ENCODE measurements at regions not wholly inside any gene's neighbourhood (a gene's known extent, or its start where the extent isn't known, plus 50 kb on each side); places are given as distances from the start of the nearest gene placed in this dataset.

GRCh38 chr4:151599863-151600262, 160.9 kb downstream of the GATB start:
- WGBS, 2 donors (ENCODE audit: extremely low coverage in 2 of 2, insufficient read length in 2 of 2, insufficient replicate concordance in 1 of 2), result no CpG with 5 or more reads among the region's 2 CpGs

GRCh38 chr4:151600432-151600831, 160.4 kb downstream of the GATB start:
- no peaks in the 10 kb centered on the region for H3K9me3 ChIP-seq (replicated peaks in 1 of 2; ENCODE audit: control insufficient read depth in 2 of 2, insufficient read depth in 1 of 2, low read depth in 1 of 2, low read length in 2 of 2)
- H3K4me1 ChIP-seq (ENCODE audit: control insufficient read depth in 2 of 2, insufficient read depth in 1 of 2, low read depth in 1 of 2, low read length in 2 of 2), result no peaks in the 10 kb centered on the region
- H2BK120ac ChIP-seq (ENCODE audit: low read depth, low read length), result no peak overlapping the region
- no peak overlapping the region for H3K4me2 ChIP-seq (ENCODE audit: insufficient read depth, low read length, poor library complexity, severe bottlenecking)
- H3K14ac ChIP-seq (ENCODE audit: low read length), result no peak overlapping the region
- H4K91ac ChIP-seq (ENCODE audit: low read depth, low read length, poor library complexity), result no peak overlapping the region
- H2BK15ac ChIP-seq (ENCODE audit: low read length), result no peak overlapping the region
- H3K23ac ChIP-seq (ENCODE audit: low read depth, low read length, poor library complexity), result no peak overlapping the region
- no peaks in the 10 kb centered on the region for H3K36me3 ChIP-seq (replicated peaks in 1 of 2; ENCODE audit: control insufficient read depth in 2 of 2, insufficient read depth in 2 of 2, low read length in 2 of 2)
- no peak overlapping the region for H3K4ac ChIP-seq (ENCODE audit: low read length)
- H3K18ac ChIP-seq (ENCODE audit: low read length), result no peak overlapping the region
- no peak overlapping the region for H4K8ac ChIP-seq (ENCODE audit: low read depth, low read length)
- no peak for DNase-seq (ENCODE audit: low spot score)
- H2BK12ac ChIP-seq (ENCODE audit: low read length), result no peak overlapping the region
- H3K4me3 ChIP-seq (ENCODE audit: low read length in 2 of 2), result no peak overlapping the region
- no peak overlapping the region for H2BK5ac ChIP-seq (ENCODE audit: low read length)
- no peak overlapping the region for H3K9ac ChIP-seq (ENCODE audit: low read depth, low read length, poor library complexity)
- peaks cover 0 to 2% (median 0%) of the 10 kb centered on the region in 3 experiments for H3K27me3 ChIP-seq (ENCODE audit: control insufficient read depth in 3 of 3, insufficient read depth in 3 of 3, low read depth in 1 of 3, low read length in 3 of 3)
- no peaks in the 10 kb centered on the region for H3K79me1 ChIP-seq (ENCODE audit: low read depth, low read length)
- H2AFZ ChIP-seq (ENCODE audit: low read length), result no peak overlapping the region
- no peak overlapping the region for H2AK5ac ChIP-seq (ENCODE audit: low read depth, low read length)
- H3K27ac ChIP-seq (replicated peaks; ENCODE audit: low read length), result no peak overlapping the region
- WGBS, 2 donors (ENCODE audit: extremely low coverage in 2 of 2, insufficient read length in 2 of 2, insufficient replicate concordance in 1 of 2), result no CpG with 5 or more reads among the region's 3 CpGs

More at GRCh38 chr4:151599863-151600262, 160.9 kb downstream of the GATB start:
- no peak overlapping the region for H3K4me3 ChIP-seq (ENCODE audit: low read length in 2 of 2)
- H4K8ac ChIP-seq (ENCODE audit: low read depth, low read length), result no peak overlapping the region
- DNase-seq (ENCODE audit: low spot score), result no peak
- no peak overlapping the region for H2BK15ac ChIP-seq (ENCODE audit: low read length)
- H3K4me2 ChIP-seq (ENCODE audit: insufficient read depth, low read length, poor library complexity, severe bottlenecking), result no peak overlapping the region
- H3K4me1 ChIP-seq (ENCODE audit: control insufficient read depth in 2 of 2, insufficient read depth in 1 of 2, low read depth in 1 of 2, low read length in 2 of 2), result no peaks in the 10 kb centered on the region
- H2BK120ac ChIP-seq (ENCODE audit: low read depth, low read length), result no peak overlapping the region
- H3K14ac ChIP-seq (ENCODE audit: low read length), result no peak overlapping the region
- H2BK5ac ChIP-seq (ENCODE audit: low read length), result no peak overlapping the region
- H3K18ac ChIP-seq (ENCODE audit: low read length), result no peak overlapping the region
- no peak overlapping the region for H4K91ac ChIP-seq (ENCODE audit: low read depth, low read length, poor library complexity)
- H3K4ac ChIP-seq (ENCODE audit: low read length), result no peak overlapping the region
- no peaks in the 10 kb centered on the region for H3K79me1 ChIP-seq (ENCODE audit: low read depth, low read length)
- peaks cover 0 to 2% (median 0%) of the 10 kb centered on the region in 3 experiments for H3K27me3 ChIP-seq (ENCODE audit: control insufficient read depth in 3 of 3, insufficient read depth in 3 of 3, low read depth in 1 of 3, low read length in 3 of 3)
- H3K23ac ChIP-seq (ENCODE audit: low read depth, low read length, poor library complexity), result no peak overlapping the region
- H3K36me3 ChIP-seq (replicated peaks in 1 of 2; ENCODE audit: control insufficient read depth in 2 of 2, insufficient read depth in 2 of 2, low read length in 2 of 2), result no peaks in the 10 kb centered on the region
- H3K9me3 ChIP-seq (replicated peaks in 1 of 2; ENCODE audit: control insufficient read depth in 2 of 2, insufficient read depth in 1 of 2, low read depth in 1 of 2, low read length in 2 of 2), result no peaks in the 10 kb centered on the region
- no peak overlapping the region for H2AK5ac ChIP-seq (ENCODE audit: low read depth, low read length)
- no peak overlapping the region for H3K27ac ChIP-seq (replicated peaks; ENCODE audit: low read length)
- no peak overlapping the region for H2BK12ac ChIP-seq (ENCODE audit: low read length)
- H3K9ac ChIP-seq (ENCODE audit: low read depth, low read length, poor library complexity), result no peak overlapping the region
- no peak overlapping the region for H2AFZ ChIP-seq (ENCODE audit: low read length)

DNA sequence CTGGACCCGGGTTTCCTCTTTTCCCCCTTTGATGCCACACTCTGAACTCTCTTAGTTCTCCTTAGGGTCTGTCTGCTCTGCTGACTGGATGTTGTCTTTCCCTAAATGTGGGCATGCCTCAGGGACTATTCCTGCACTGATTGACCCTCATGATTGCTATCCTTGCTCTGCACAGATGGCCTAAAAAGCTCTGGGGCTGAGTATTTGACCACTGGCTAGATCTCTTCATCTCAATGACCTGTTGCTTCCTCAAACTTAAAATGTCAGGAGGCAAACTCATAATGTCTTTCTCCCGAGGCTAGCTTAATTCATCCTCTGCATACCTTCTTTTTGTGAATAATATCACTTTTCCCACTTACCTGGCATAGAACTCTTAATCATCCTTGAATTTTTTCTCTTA, 157.4 kb downstream of the GATB start:
- Histone ChIP-seq H3K23ac (ENCODE audit: low read depth, low read length, poor library complexity) (no peak overlapping the region), H4K91ac (ENCODE audit: low read depth, low read length, poor library complexity) (no peak overlapping the region), H3K27ac (replicated peaks; ENCODE audit: low read length) (no peak overlapping the region), H3K79me1 (ENCODE audit: low read depth, low read length) (no peaks in the 10 kb centered on the region), H2BK120ac (ENCODE audit: low read depth, low read length) (no peak overlapping the region), H4K8ac (ENCODE audit: low read depth, low read length) (no peak overlapping the region), H3K4ac (ENCODE audit: low read length) (no peak overlapping the region), H2BK12ac (ENCODE audit: low read length) (no peak overlapping the region), H2AFZ (ENCODE audit: low read length) (no peak overlapping the region), H2AK5ac (ENCODE audit: low read depth, low read length) (no peak overlapping the region), H3K4me3 (ENCODE audit: low read length in 2 of 2) (no peak overlapping the region), H2BK15ac (ENCODE audit: low read length) (no peak overlapping the region), H3K9me3 (replicated peaks in 1 of 2; ENCODE audit: control insufficient read depth in 2 of 2, insufficient read depth in 1 of 2, low read depth in 1 of 2, low read length in 2 of 2) (no peaks in the 10 kb centered on the region), H3K4me1 (ENCODE audit: control insufficient read depth in 2 of 2, insufficient read depth in 1 of 2, low read depth in 1 of 2, low read length in 2 of 2) (no peaks in the 10 kb centered on the region), H2BK5ac (ENCODE audit: low read length) (no peak overlapping the region), H3K18ac (ENCODE audit: low read length) (no peak overlapping the region), H3K27me3 (ENCODE audit: control insufficient read depth in 3 of 3, insufficient read depth in 3 of 3, low read depth in 1 of 3, low read length in 3 of 3) (peaks cover 0 to 2% (median 0%) of the 10 kb centered on the region in 3 experiments), H3K14ac (ENCODE audit: low read length) (no peak overlapping the region), H3K4me2 (ENCODE audit: insufficient read depth, low read length, poor library complexity, severe bottlenecking) (no peak overlapping the region), H3K36me3 (replicated peaks in 1 of 2; ENCODE audit: control insufficient read depth in 2 of 2, insufficient read depth in 2 of 2, low read length in 2 of 2) (no peaks in the 10 kb centered on the region), H3K9ac (ENCODE audit: low read depth, low read length, poor library complexity) (no peak overlapping the region)
- DNase-seq (ENCODE audit: low spot score), result no peak
- no CpG with 5 or more reads among the region's 2 CpGs for WGBS, 2 donors (ENCODE audit: extremely low coverage in 2 of 2, insufficient read length in 2 of 2, insufficient replicate concordance in 1 of 2)

- H2BK5ac ChIP-seq (ENCODE audit: low read length), result no peak overlapping the region
- H4K91ac ChIP-seq (ENCODE audit: low read depth, low read length, poor library complexity), result no peak overlapping the region
- no peak overlapping the region for H3K4me2 ChIP-seq (ENCODE audit: insufficient read depth, low read length, poor library complexity, severe bottlenecking)
- no peak overlapping the region for H3K9ac ChIP-seq (ENCODE audit: low read depth, low read length, poor library complexity)
- peaks cover 0 to 2% (median 0%) of the 10 kb centered on the region in 3 experiments for H3K27me3 ChIP-seq (ENCODE audit: control insufficient read depth in 3 of 3, insufficient read depth in 3 of 3, low read depth in 1 of 3, low read length in 3 of 3)
- no peak for DNase-seq (ENCODE audit: low spot score)
- no peaks in the 10 kb centered on the region for H3K36me3 ChIP-seq (replicated peaks in 1 of 2; ENCODE audit: control insufficient read depth in 2 of 2, insufficient read depth in 2 of 2, low read length in 2 of 2)
- no peaks in the 10 kb centered on the region for H3K4me1 ChIP-seq (ENCODE audit: control insufficient read depth in 2 of 2, insufficient read depth in 1 of 2, low read depth in 1 of 2, low read length in 2 of 2)
- no peak overlapping the region for H3K4ac ChIP-seq (ENCODE audit: low read length)
- H3K14ac ChIP-seq (ENCODE audit: low read length), result no peak overlapping the region
- H3K4me3 ChIP-seq (ENCODE audit: low read length in 2 of 2), result no peak overlapping the region
- H3K79me1 ChIP-seq (ENCODE audit: low read depth, low read length), result no peaks in the 10 kb centered on the region
- H2AFZ ChIP-seq (ENCODE audit: low read length), result no peak overlapping the region
- H4K8ac ChIP-seq (ENCODE audit: low read depth, low read length), result no peak overlapping the region
- no peak overlapping the region for H3K27ac ChIP-seq (replicated peaks; ENCODE audit: low read length)
- no peak overlapping the region for H3K23ac ChIP-seq (ENCODE audit: low read depth, low read length, poor library complexity)
- no peaks in the 10 kb centered on the region for H3K9me3 ChIP-seq (replicated peaks in 1 of 2; ENCODE audit: control insufficient read depth in 2 of 2, insufficient read depth in 1 of 2, low read depth in 1 of 2, low read length in 2 of 2)
- WGBS, 2 donors (ENCODE audit: extremely low coverage in 2 of 2, insufficient read length in 2 of 2, insufficient replicate concordance in 1 of 2), result no CpG with 5 or more reads among the region's 5 CpGs
- H3K18ac ChIP-seq (ENCODE audit: low read length), result no peak overlapping the region
- H2AK5ac ChIP-seq (ENCODE audit: low read depth, low read length), result no peak overlapping the region
- H2BK15ac ChIP-seq (ENCODE audit: low read length), result no peak overlapping the region
- no peak overlapping the region for H2BK12ac ChIP-seq (ENCODE audit: low read length)
- no peak overlapping the region for H2BK120ac ChIP-seq (ENCODE audit: low read depth, low read length)
Observed at GRCh38 chr4:151604238-151604637, 156.6 kb downstream of the GATB start.
